ENCODE measurements at regions not wholly inside any gene's neighbourhood (a gene's known extent, or its start where the extent isn't known, plus 50 kb on each side); places are given as distances from the start of the nearest gene placed in this dataset.

- no peak overlapping the region for H3K27ac ChIP-seq
- H3K9me3 ChIP-seq = no peaks in the 10 kb centered on the region
- H3K27me3 ChIP-seq (ENCODE audit: insufficient read depth in 3 of 3, low read length in 2 of 3) = peaks cover 0 to 33% (median 7%) of the 10 kb centered on the region in 3 donors
- no peak overlapping the region for H3K4me3 ChIP-seq
- ATAC-seq (no peak), DNase-seq (peak in 1 of 2 donors; percentile 19)
- no peaks in the 10 kb centered on the region for H3K36me3 ChIP-seq (ENCODE audit: insufficient read depth in 1 of 2, low read depth in 1 of 2)
- H3K4me1 ChIP-seq = no peaks in the 10 kb centered on the region
- TF ChIP-seq CTCF (IDR thresholded peaks at IDR 0.05) = no peak
- 69 to 80% (median 74%) methylated on average over 23 of the region's 23 CpGs for WGBS, 3 donors
- intact Hi-C loops (cut with DNase I) = no loop called here
Observed at GRCh38 chr11:70551351-70552166, 153.2 kb downstream of the CTTN start.

GRCh38 chr11:70552167-70553150 is 154.1 kb downstream of the CTTN start:
- TF ChIP-seq CTCF (IDR thresholded peaks at IDR 0.05) = no peak
- H3K27ac ChIP-seq = no peak overlapping the region
- H3K9me3 ChIP-seq = no peaks in the 10 kb centered on the region
- H3K27me3 ChIP-seq (ENCODE audit: insufficient read depth in 3 of 3, low read length in 2 of 3) = peaks cover 0 to 24% (median 6%) of the 10 kb centered on the region in 3 donors
- peak in 1 of 2 donors; percentile 21 for DNase-seq
- no peaks in the 10 kb centered on the region for H3K4me1 ChIP-seq
- H3K36me3 ChIP-seq (ENCODE audit: insufficient read depth in 1 of 2, low read depth in 1 of 2) = no peaks in the 10 kb centered on the region
- intact Hi-C loops (cut with DNase I) = no loop called here
- H3K4me3 ChIP-seq = no peak overlapping the region
- 70 to 74% (median 73%) methylated on average over 34 of the region's 34 CpGs for WGBS, 3 donors
- ATAC-seq = no peak

GRCh38 chr11:70555078-70555477 is 156.7 kb downstream of the CTTN start:
- intact Hi-C loops (cut with DNase I) = no loop called here
- DNase-seq (peak in 1 of 2 donors; percentile 12), ATAC-seq (no peak)
- Histone ChIP-seq H3K9me3 (no peaks in the 10 kb centered on the region), H3K36me3 (ENCODE audit: insufficient read depth in 1 of 2, low read depth in 1 of 2) (no peaks in the 10 kb centered on the region), H3K4me1 (no peaks in the 10 kb centered on the region), H3K4me3 (no peak overlapping the region), H3K27me3 (ENCODE audit: insufficient read depth in 3 of 3, low read length in 2 of 3) (peaks cover 0 to 4% (median under 1%) of the 10 kb centered on the region in 3 donors), H3K27ac (no peak overlapping the region)
- 90 to 95% (median 92%) methylated on average over 5 of the region's 5 CpGs for WGBS, 3 donors
- no peak for TF ChIP-seq CTCF (IDR thresholded peaks at IDR 0.05)

- H3K9me3 ChIP-seq = peaks cover under 1% of the 10 kb centered on the region
- DNase-seq (peak in 1 of 2 donors; percentile 42), ATAC-seq (no peak)
- no peaks in the 10 kb centered on the region for H3K36me3 ChIP-seq (ENCODE audit: insufficient read depth in 1 of 2, low read depth in 1 of 2)
- no peak overlapping the region for H3K4me3 ChIP-seq
- no peak overlapping the region for H3K27ac ChIP-seq
- no peaks in the 10 kb centered on the region for H3K4me1 ChIP-seq
- intact Hi-C loops (cut with DNase I) = no loop called here
- TF ChIP-seq CTCF (IDR thresholded peaks at IDR 0.05) = no peak
- 27 to 42% (median 37%) methylated on average over 8 of the region's 8 CpGs for WGBS, 3 donors
- peaks cover 0 to 2% (median 0%) of the 10 kb centered on the region in 3 donors for H3K27me3 ChIP-seq (ENCODE audit: insufficient read depth in 3 of 3, low read length in 2 of 3)
Observed at GRCh38 chr11:70556884-70557741, 158.8 kb downstream of the CTTN start.
